GM18511 (cell line): ENCODE measurements at regions not wholly inside any gene's neighbourhood (a gene's known extent, or its start where the extent isn't known, plus 50 kb on each side); places are given as distances from the start of the nearest gene placed in this dataset.
A peak's percentile ranks its signal among the peaks of the same experiment; 100 is the strongest.
"Not testable (repeated sequence)": the region's sequence is repeated elsewhere in the genome, so short reads cannot be mapped to it uniquely, and the experiment has no call there.

Source experiments
- ATAC-seq: cut with Tn5 transposase; IDR thresholded peaks from one replicate; pipeline ENCODE4 v1.9.1; 2021; ENCODE audit warnings: mild to moderate bottlenecking, moderate library complexity; ENCODE audit not compliant: unreplicated experiment

DNA sequence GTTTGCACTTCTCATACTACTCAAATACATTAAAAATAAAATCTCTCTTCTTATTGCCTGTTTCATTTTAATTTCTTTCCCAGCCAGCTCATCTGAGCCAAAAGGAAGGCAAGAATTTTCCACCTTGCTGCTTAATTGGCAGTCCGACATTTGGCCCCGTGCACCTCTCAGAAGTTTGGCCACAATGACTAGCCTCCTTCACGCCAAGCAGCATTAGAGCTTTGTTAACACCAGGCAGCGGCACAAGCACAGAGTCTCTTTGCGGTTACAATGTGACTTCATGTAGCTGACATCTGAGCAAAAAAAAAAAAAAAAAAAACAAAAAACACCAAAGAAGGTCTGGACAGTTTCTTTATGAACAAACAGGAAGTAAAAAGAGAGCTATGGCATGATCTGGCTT, 248.9 kb downstream of the OSR1 start:
- no peak for ATAC-seq

DNA sequence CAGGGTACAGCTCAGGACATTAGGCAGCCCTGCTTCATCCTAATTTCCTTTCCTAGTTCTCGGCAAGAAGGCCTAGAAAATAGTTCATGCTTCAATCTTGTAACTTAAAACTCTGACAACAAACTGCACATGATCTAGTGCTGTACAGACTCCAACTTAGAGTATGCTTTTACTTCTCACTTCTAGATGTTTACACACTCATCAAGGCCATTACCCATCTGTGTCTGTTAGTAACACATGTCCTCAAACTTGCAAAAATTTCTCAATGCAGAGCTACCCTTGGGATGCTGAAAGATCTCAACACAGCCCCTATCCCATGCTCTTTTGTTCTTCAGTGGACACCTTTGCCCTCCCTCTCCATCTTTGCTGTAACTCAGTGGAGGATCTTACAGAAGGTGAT, 252.0 kb downstream of the OSR1 start:
- no peak for ATAC-seq

DNA sequence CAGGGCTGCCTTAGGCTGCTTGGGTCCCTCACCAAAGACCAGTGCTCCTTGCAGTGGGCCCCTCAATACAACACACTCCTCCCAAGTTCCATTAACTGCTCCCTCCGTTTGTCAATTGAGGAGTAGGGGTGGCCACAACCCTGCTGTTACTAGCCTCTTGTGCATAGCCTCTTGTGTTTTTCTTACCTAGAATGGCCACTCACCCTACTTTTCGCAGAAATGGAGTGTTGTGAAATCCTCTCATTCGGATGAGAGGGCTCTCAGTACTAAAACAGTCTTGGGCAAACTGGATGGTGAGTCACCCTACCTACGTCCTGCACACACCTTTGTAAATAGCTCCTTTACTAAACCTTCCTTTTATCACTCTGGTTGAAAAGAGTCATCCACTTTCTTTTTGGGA, 253.9 kb downstream of the OSR1 start:
- ATAC-seq: no peak

DNA sequence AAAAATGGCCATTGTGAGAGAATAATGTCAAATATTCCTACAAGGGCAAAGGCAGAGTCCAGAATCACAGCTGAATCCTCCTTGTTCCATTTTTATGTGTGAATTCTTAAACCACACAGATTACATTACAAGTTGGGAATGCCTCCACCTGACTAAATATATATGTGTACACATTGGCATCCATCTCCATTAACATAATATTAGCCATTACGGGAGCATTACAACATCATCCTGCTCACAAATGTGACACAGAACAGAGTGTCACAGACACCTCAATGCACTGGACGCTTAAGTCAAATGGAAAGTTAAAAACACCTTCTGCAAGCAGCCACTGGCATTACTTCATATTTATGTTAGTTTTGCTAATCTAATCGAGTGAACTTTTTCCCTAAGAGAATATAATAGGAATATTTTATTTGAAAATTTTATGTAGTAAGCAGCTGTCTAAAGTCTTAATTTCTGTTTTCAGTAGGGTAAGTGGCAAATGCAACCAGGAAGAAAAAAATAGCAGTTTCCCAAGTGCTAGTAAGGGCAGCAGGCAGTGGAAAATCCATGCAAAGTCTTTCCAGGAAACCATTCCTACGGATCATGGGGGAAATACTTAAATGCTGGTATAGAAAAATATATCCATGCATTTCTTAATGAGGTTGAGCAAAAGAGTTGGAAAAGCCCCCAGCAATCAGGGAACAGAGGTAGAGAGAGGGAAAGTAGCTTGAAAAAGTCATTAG, 255.6 kb downstream of the OSR1 start:
- no peak for ATAC-seq

DNA sequence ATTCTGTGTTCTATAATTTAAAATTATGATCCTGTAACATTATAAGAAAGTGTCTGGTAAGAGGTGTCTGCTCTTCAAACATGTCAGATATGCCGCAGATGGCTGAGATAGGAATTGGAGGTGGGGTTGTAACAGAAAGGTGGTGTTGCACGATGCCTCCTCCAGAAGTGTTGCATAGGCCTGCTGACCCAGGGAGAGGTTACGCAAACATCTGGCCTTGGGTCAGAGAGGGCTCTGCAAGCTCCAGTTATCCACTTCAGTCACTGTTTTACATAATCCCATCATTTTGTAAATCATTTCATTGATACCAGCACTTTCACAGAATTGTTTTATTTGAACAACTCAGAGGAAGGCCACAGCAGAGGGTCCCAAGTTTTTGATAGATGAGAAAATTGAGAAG, 256.5 kb downstream of the OSR1 start:
- ATAC-seq: no peak

DNA sequence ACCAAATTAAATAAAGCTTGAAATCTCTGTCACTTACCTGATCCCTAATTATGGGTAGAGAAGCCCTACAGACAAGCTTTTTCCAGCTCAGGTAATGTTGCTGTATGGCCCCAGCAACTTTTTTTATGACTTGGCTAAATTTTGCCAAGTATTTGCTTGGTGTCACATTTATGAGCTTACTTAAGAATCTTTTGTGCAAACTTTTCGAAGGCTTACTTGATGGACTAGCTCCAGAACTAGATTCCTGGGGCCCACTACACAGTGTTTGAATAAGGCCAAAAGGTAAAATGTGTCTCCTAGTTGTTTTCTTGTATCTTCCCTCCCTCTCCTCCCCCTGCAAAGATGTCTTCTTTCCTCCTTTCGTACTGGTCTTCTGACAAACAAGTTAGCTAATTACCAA, 257.9 kb downstream of the OSR1 start:
- no peak for ATAC-seq

DNA sequence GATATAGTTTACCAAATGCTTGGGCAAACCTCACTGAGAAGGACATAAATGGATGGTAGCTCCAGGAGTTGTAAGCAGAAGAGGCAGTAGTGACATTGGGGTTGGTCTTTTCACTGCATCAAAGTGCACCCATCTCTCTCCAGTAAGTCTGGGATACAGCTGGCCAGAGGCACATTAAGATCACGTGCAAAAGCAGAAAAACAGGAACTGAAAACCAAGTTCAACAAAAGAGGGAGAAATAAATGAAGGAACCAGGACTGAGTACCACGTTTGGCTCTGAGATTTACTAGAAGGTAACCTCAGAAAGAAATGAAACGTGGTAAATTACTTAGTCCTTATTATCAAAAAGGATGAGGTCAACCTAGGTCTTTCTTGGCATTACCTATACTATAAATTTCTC, 259.2 kb downstream of the OSR1 start:
- ATAC-seq: no peak

DNA sequence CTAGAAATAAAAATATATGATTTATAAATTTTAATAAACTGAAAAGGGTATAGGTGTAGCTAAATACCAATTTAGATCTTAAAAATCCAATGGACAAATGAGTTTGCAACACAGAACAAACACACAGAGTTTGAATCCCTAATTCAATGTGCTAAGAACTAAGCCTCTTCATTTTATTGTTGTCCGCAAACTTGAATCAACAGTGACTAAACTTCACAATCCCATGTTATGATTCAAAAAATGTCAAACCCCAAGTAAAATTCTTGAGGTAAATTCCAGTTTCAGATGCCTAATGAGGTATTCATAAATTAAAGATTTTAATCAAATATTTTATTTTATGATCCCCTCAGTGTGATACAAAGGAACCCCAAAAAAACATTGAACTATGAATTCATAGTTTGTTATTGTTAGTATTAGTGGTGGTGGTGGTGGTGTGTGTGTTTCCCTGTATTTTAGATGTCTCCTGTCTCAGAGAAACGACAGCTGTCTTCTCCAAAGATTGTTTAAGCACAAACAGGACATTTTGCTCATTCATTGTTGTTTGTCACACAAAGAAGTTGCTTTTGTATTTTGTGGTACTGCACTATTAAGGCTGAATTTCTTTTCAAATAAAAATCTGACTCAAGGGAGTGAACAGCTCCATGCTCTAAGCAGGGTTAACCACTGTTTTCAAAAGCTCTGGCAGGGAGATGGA, 259.8 kb downstream of the OSR1 start:
- no peak for ATAC-seq

DNA sequence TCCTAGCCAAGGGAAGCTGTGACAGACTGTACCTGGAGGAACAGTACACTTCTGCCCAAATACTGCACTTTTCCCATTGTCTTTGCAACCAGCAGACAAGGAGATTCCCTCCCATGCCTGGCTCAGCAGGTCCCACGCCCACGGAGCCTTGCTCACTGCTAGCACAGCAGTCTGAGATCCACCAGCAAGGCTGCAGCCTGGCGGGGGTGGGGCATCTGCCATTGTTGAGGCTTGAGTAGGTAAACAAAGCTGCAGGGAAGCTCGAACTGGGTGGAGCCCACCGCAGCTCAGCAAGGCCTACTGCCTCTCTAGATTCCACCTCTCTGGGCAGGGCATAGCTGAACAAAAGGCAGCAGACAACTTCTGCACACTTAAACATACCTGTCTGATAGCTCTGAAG, 268.9 kb downstream of the OSR1 start:
- not testable (repeated sequence) for ATAC-seq

DNA sequence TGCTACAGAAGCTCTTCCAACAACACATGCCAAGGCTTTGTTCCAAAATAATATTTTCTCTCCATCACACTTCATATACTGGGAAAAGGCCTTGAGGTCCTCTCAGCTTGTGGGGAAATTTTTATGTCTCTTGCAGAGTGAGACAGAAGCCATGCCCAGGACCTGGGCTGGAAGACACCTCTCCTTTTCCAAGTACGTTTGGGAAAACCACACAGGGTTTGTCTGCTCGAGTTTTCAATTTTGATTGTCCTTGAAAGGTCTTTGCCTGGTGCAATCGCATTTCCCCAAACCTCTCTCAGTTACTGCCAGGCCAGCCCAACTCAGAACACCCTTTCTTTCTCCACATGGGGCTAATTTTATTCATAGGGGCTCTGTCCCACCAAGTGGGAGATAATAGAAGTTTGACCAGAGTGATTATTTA, 272.2 kb downstream of the OSR1 start:
- no peak for ATAC-seq

DNA sequence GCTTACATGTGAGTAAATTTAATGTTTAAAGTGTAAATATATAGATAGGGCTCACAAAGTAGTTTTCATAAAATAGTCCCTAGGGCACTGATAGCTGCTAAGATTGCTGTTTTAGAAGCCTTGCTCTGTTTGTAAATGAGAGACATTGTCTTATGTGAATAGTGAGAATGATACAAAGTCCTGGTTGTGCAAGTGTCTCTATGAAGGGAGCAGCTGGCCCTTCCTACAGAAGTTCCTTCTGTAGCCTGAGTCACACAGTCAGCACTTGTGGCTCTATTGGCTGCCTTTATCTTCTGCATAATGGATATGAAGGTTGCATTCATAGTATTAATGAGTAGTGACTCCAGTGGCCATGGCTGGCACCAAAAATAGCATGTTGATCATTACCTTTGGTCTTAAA, 279.7 kb downstream of the OSR1 start:
- no peak for ATAC-seq

DNA sequence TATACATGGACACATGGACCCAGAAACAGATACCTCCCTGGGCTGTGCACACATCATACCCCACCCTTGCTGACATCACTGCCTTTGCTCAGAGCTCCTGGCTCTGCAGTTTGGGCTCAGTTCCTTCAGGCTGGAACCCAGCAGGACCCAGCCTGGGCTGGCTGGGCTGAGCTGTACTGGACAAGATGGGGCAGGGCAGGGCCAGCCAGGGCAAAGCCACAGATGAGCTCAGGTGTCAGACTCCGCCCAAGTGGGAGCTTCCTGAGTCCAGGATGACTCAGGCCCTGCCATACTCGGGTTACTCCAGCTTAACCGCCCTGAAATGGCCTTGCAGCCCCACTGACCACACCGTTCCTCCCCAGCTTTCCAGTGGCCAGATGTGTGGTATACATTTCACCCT, 284.9 kb downstream of the OSR1 start:
- no peak for ATAC-seq

DNA sequence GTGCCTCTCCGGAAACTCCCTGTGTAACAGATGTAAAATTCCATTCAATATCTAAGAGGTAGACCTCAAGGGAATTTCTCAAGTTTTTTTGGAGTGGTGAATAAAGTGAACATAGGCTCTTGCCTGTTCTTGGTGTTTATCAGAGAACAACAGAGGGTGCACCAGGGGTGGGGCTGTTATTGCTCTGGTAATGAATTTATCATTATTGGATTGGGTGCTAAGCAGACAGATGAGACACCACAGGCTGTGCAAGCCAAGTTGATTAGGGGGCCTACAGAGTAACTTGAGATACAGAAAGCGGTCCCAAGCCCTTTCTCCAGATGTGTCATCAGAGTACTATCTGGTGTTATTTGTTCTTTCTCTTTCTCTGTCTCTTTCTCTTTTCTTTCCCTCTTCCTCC, 286.3 kb downstream of the OSR1 start:
- ATAC-seq: no peak

DNA sequence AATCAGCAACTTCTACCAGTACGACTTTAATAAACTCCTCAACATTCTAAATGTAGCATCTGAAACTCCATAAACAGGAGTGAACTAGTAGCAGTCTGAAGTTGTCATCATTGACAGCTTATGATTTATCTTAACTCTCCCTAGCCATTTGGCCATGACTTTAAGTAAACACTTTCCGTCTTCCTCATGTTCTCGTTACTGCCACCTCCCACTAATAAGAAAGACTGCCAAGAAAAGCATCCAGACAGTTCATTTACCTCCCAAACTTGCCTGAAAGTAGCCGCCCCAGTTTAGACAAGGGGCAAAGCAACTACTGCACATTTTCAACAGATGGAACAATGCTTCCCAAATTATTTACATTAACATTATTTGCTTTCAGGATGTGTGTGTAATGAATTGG, 287.5 kb downstream of the OSR1 start:
- ATAC-seq: no peak

DNA sequence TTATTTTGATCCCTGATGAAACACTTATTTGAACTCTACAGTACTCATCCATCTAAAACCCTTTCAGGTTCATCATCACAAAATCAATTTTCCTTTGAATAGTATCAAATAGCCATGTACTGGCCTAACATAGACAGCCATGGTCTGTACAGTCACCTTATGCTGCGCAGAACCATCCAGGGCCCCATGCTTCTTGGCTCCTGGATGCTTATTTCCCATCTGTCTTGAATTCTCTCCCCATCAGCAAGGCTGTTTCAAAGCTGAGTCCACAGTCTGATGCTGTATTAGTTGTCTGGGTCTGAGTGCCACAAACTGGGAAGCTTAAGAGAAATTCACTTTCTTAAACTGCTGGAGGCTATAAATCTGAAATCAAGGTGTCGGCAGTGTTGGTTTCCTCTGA, 290.2 kb downstream of the OSR1 start:
- ATAC-seq: no peak

DNA sequence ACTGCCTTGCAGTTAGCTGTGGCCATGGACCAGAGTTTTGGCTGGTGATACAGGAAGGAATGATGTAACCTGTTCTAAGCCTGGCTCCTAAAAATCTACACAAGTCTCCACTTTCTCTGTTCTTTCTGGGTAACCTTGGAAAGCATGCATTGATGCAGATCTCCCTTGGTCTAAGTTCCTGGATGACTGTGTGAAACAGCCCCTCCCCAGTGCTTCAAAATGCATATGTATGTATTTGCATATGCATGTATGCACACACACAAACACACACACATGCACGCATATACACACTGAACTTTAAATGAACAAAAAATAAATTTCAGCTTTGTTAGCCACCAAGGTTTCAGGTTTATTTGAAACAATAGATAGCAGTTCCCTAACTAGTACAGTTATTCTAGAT, 296.1 kb downstream of the OSR1 start:
- ATAC-seq: no peak

DNA sequence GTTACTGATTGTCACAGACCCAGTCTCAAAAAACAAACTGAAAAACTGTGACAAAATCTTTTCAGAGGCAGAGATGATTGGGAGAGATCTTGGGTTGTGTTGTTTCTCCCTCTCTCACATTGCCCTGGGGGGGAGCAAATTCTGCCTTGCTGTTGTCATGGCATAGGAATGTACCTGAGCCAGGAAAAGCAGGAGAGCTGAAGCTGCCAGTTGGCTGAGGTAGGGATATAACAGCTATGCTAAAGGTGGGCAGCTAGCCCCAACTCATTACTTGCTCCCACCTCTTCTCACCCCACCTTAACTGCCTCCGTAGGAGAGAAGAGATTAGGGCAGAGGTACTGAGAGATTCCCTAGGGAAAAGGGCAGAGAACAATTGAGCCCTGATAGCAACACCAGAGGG, 299.3 kb downstream of the OSR1 start:
- no peak for ATAC-seq

DNA sequence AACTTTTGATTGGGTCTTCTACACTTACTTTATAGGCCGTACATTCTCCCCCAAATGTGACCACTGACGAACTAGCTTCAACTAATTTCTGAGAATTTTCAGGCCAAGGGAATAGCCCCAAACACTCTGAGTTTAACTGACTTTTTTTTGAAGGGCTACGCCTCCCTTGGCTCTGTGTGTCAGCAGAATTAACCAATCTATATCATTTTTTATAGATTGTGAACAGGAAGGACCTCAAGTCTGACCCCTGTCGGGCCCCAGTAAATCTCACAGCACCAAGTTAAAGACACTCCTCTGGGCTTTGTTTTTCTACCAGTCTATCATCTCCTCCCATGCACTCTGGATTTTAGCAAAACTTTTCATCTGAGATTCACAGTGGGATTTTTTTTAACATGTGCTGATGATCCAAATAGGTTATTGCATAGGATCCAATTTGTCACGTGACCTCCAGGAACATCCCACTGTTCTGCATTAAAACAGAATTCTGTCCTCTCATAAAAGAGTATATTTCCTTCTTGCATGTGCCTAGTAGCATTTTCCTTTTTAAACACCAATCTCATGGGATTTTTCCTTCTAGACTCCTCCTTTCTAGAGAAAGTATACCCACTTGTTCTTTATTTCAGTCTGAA, 307.1 kb downstream of the OSR1 start:
- no peak for ATAC-seq

DNA sequence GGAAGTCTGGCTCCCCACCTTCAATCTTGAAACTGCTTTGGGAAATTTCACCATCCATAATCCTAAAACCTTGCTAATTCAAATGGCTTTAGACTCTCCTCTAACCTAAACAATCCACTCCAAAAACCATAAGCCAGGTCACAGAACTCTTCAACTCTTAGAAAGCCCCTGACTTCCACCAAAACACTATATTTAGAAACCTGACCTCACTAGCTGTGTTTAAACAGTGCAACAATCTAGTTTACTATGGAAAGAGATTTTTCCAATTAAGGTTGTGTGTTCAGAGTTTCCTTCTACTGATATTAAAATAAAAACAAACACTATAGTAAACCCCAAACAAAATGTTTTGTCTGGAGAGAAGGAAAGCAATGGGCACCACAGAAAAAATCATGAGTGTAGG, 308.1 kb downstream of the OSR1 start:
- no peak for ATAC-seq

DNA sequence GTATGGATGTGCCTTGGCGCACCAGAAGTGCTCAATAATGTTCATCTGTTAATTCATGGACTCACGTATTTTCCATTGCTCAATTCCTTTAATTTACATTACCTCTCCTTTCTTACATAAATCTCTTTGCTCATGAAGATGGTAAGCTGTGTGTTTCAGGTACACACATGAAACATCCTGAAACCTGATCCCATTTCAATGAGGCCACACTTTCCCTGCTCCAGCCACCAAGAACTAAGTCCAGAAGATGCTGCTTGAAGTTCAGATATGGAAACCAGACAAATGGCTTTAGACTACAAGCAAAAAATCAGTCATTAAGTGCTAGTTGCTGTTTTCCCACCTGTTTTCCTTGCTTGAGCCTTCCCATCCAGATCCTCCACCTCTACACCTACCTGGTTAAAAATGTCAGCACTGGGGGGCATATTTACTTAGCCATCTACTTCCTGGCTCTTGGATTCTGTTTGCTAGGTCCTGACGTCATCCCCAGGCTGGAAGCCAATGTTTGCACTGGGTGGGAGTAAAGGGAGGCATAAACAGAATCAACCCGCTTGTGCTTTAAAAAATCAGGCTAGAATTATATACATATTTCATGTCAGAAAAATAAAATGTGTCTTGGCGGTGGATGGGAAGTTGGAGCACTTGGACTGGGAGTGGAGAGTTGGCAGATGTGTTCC, 309.7 kb downstream of the OSR1 start:
- no peak for ATAC-seq

DNA sequence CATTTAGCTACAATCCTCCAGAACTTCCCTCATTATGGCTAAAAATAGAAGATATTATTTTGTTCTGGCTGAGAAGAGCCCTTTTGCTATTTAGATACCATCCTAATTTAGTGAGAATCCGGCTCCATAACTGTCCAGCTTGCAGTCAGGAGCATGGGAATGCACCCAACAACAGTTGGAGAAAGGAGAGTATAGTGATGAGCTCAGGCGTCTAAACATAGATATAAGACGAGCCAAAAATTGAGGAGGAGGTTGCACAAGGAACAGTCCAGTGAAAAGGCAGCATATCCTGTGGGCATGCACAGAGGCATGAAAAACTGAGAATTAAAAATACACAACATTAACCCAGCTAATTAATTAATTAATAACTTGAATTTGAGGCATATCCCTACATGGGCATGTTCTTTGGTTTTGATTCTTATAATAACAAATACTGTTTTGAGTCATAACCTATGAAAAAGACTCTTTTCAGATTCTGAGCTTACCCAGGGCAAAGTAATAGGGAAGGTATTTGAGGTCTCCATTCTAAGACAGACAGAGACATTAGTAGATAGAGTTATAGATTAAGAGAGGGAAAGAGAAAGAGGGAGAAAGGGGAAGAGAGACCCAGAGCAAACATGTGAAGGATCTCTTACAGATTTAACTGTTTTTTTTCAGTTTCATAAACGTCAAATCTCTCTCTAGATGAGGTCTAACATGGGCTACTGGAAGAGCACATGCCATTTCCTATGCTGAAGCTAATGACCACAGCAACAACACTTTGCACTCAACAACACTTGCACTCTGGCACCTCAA, 311.2 kb downstream of the OSR1 start:
- peak; percentile 94 for ATAC-seq
